ENCODE measurements at regions not wholly inside any gene's neighbourhood (a gene's known extent, or its start where the extent isn't known, plus 50 kb on each side); places are given as distances from the start of the nearest gene placed in this dataset.

DNA sequence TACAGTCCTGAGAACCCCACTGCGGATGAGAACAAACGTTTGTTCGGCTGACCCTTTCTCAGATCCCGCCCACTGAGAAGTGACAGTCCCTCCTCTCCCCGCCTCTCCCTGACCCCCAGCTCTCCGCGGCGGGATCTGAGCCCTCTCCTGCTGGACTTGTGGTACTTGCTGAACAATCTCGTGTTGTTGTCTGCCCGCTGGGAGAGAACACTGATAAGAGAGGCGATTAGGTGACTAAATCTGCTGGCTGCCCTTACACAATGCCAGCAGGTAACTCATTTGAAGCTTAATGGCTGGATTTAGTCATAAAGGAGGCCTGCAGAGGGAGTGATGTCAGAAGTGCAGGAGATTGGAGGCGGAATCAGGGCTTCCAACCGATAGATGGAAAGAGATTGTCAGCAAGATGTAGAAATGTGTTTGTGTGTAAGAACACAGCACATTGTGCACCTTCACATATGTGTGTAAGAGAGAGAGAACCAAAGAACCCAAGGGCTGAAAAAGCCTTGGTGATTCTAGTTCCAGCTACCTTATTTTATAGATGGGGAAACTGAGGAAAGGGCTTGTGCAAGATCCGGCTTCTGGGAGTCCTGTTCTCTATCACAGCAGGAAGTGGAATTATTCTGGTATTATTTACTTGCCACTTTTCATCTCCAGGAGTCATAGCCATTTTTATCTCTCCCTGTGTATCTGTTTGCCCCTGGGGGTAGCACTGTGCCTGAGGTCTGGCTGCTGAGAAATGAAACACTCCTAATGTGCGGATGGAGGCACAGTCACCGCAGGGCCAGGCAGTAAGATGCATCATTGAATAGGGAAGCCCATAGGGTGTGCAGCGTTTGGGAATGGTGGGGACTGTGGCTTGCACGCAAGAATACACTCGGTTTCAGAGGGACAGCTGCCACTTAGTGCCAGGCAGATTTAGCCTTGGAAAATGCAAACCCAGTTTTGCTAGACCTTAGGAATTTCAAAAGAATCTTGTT lies 203.7 kb upstream of the MSX2 start:
- TF ChIP-seq, protein P1, sequence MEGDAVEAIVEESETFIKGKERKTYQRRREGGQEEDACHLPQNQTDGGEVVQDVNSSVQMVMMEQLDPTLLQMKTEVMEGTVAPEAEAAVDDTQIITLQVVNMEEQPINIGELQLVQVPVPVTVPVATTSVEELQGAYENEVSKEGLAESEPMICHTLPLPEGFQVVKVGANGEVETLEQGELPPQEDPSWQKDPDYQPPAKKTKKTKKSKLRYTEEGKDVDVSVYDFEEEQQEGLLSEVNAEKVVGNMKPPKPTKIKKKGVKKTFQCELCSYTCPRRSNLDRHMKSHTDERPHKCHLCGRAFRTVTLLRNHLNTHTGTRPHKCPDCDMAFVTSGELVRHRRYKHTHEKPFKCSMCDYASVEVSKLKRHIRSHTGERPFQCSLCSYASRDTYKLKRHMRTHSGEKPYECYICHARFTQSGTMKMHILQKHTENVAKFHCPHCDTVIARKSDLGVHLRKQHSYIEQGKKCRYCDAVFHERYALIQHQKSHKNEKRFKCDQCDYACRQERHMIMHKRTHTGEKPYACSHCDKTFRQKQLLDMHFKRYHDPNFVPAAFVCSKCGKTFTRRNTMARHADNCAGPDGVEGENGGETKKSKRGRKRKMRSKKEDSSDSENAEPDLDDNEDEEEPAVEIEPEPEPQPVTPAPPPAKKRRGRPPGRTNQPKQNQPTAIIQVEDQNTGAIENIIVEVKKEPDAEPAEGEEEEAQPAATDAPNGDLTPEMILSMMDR (IDR thresholded peaks at IDR 0.05) = no peak
- TF ChIP-seq POLR2A (IDR thresholded peaks at IDR 0.05) = no peak
